Skin epidermis (tissue), 12 donors: ENCODE measurements at regions not wholly inside any gene's neighbourhood (a gene's known extent, or its start where the extent isn't known, plus 50 kb on each side); places are given as distances from the start of the nearest gene placed in this dataset.
"Not testable (repeated sequence)": the region's sequence is repeated elsewhere in the genome, so short reads cannot be mapped to it uniquely, and the experiment has no call there.

Experiments
- H3K27ac ChIP-seq, 21 experiments: fragments of 200-600 bp; sonication (generic) in 11 of 21; one replicate each; pipeline ENCODE4 v1.5.0; 2020; ENCODE audit warnings: mild to moderate bottlenecking in 3 of 21, inconsistent platforms in 2 of 21, moderate library complexity in 2 of 21
- H3K4me3 ChIP-seq, 7 experiments: fragments of 200-600 bp; sonication (generic) in 2 of 7; one replicate each; pipeline ENCODE4 v1.5.0; 2020; ENCODE audit warnings: inconsistent platforms in 2 of 7, mild to moderate bottlenecking in 2 of 7, moderate library complexity in 1 of 7

GRCh38 chr4:187335339-187335738 is 611.7 kb upstream of the FAT1 start:
- no peak overlapping the region for H3K4me3 ChIP-seq
- no peak overlapping the region for H3K27ac ChIP-seq

DNA sequence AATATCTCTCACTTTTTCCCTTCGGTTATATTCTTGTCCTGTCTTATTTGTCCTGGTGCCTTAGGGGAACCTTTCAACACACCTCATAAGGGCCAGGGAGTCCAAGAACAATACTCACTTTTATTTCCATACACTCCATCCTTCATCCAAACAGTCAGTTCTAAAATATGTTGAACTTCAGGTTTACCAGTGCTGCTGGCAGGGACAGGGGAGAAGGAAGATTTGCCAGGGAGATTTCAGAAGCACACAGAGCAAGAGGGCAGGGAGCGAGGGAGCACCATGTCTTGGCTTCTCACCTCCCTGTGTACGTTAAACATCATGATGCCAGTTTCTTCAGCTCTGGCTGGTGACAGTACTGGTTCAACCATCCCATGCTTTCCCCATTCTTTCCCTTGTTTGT is 631.1 kb upstream of the FAT1 start:
- Histone ChIP-seq H3K27ac (no peak overlapping the region), H3K4me3 (no peak overlapping the region)

DNA sequence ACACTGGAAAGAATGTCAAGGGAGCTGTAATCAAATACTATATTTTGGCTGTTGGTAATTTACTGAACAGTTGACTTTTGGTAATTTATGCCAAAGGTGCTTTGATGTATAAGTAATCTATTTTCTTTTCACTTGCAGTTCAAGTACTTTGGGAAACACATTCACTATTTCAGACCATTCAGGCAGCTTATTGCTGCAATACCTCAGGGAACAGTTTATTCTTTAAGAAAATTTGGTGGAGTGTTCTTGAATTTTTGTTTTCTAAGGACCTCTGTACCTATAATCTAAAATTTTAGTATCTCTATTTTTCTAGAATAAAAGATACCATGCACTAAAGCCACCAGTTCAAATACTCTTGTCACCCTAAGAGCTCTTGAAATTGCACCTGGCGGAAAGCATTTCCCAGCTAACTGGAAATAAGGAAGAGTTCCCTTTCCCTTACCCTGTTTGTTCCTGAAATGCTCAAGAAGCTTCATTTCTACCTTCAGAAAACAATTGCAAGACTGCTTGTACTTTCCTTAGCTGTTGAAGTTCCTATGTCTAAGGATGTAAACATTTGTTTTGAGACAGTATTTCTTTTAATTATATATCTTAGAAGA is 633.5 kb upstream of the FAT1 start:
- Histone ChIP-seq H3K27ac (no peak overlapping the region), H3K4me3 (no peak overlapping the region)

GRCh38 chr4:187357821-187358220 is 634.2 kb upstream of the FAT1 start:
- no peak overlapping the region for H3K4me3 ChIP-seq
- H3K27ac ChIP-seq, result no peak overlapping the region

DNA sequence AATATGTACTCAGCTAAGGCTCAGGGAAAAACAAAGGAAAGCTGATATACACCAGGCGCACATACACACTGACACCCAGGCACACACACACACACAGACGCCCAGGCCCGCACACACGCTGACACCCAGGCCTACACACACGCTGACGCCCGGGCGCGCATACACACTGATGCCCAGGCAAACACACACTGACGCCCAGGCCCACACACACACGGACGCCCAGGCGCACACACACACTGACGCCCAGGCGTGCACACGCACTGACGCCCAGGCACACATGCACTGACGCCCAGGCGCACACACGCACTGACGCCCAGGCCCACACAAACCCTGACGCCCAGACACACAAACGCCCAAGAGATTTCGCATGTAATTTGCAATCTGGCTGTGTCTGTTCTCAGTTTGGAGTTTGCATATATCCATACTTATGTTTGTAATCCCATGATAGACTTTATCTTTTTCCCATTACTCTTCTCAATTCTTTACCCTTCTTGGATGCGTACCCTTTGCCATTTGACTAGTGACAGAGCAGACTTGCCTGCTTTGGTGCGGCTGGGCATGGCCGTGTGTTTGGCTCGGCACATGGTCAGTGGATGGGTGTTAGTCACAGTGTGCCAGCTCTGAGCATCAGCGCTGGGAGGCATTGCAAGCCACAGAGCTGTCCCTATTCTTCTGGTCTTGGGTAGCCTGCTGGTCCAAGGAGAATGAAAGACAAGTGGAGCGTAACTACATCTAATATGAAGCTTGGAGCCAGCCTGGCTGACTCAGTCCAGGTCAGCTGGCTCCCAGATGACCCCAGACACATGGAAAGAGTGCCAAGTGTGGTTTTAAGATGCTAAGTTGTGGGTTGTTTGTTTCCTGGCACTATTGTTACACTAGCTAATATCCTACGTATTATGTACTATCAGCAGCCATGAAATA is 632.4 kb upstream of the ZFP42 start:
- Histone ChIP-seq H3K4me3 (no peak overlapping the region), H3K27ac (no peak overlapping the region)

DNA sequence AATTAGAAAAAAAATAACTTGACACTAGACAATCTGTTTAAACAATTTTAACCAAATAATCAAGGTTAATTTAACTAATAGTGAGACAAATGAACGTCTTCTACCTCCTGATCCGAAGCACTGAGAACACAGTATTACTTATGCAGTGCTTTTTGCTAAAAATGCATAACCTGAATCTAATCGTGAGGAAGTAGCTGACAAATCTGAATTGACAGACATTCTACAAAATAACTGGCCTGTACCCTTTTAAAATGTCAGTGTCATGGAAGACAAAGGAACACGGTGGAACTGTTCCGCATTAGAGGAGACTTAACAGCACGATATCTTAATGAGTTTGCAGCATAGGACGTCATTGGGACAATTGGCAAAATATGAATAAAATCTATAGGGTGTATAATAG is 631.2 kb upstream of the ZFP42 start:
- no peak overlapping the region for H3K27ac ChIP-seq
- no peak overlapping the region for H3K4me3 ChIP-seq

- H3K4me3 ChIP-seq, result no peak overlapping the region
- no peak overlapping the region for H3K27ac ChIP-seq
Observed at GRCh38 chr4:187364851-187365250, 630.7 kb upstream of the ZFP42 start.

DNA sequence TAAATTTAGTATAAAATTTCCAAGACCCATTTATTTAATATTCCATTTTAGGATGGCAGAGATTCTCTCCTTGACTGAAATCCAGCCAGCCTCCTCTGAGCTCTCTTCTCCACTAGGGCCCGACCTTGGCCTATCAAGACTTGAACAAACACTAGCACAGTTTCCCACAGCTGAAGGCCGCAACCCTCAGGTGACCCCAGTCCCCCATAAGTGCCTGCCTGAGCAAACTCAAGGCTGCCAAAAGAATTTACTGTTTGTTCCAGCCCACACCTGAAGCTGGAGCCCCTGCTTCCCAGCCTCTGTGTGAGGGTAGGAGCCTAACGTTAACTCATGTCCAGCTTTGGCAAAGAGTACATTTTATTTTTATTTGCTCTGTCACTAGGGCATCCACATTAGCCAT is 629.0 kb upstream of the ZFP42 start:
- no peak overlapping the region for H3K4me3 ChIP-seq
- H3K27ac ChIP-seq, result no peak overlapping the region

DNA sequence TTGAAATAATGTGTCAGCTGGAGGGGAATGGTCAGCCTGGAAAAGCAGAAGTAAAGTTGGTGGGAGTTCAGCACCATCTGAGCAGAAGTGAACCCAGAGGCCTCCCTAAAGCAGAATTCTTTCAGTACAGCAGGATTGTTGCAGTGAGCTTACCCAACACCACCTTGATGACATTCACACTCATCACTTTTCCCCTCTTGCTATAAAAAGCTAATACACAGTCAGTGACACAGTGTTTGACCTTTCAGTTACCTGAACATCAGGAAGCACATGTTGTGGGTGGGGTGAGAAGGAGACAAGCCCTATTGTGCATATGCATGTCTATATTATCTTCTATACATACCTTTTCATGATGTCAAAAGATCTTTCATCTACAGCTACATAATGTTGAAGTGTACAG is 624.7 kb upstream of the ZFP42 start:
- H3K27ac ChIP-seq, result no peak overlapping the region
- H3K4me3 ChIP-seq, result no peak overlapping the region

DNA sequence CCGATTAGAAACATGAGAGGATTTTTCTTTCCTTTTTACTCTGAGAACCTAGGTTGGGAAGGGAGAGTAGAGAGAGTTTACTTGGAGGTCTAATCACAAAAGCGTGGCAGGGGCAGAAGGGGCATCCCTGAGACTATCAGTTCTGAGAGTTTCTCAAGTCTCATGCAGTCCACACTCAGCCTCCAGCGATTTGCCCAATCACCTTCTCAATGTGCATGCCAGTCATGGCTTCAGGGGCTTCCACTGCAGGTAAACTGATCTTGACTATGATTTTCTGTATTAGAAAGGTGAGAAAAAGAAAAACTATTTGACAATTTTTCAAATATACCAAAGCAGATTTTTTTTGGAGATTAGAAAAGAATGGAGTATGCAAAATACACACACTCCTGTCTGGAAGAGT is 617.1 kb upstream of the ZFP42 start:
- Histone ChIP-seq H3K4me3 (no peak overlapping the region), H3K27ac (no peak overlapping the region)

- Histone ChIP-seq H3K4me3 (no peak overlapping the region), H3K27ac (no peak overlapping the region)
Observed at GRCh38 chr4:187380181-187380581, 615.4 kb upstream of the ZFP42 start.

- no peak overlapping the region for H3K27ac ChIP-seq
- H3K4me3 ChIP-seq, result no peak overlapping the region
Observed at GRCh38 chr4:187383181-187383580, 612.4 kb upstream of the ZFP42 start.

- H3K4me3 ChIP-seq, result no peak overlapping the region
- H3K27ac ChIP-seq, result no peak overlapping the region
Observed at GRCh38 chr4:187387739-187388138, 607.8 kb upstream of the ZFP42 start.

GRCh38 chr4:187389420-187389819 is 606.2 kb upstream of the ZFP42 start:
- Histone ChIP-seq H3K27ac (no peak overlapping the region), H3K4me3 (no peak overlapping the region)

DNA sequence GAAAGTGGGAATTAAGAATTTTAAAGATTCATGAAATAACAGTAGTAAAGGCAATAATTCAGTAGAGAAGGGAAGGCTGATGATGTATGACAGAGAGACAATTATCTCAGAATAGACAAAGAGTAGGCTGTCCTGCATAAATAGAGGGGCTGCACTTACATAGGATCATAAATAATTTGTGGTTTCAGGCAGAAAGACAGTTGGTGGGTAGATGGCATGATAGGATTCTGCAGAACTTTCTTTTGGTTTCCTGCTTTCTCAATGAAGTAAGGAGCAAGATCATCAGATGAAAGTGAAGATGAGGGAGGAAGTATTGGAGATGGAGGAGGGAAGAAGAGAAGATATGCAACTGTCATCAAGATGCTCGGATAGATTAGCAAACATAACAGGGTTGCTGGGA is 604.9 kb upstream of the ZFP42 start:
- Histone ChIP-seq H3K27ac (no peak overlapping the region), H3K4me3 (no peak overlapping the region)

GRCh38 chr4:187393531-187394344 is 601.8 kb upstream of the ZFP42 start:
- H3K4me3 ChIP-seq, result no peak overlapping the region
- H3K27ac ChIP-seq, result no peak overlapping the region

DNA sequence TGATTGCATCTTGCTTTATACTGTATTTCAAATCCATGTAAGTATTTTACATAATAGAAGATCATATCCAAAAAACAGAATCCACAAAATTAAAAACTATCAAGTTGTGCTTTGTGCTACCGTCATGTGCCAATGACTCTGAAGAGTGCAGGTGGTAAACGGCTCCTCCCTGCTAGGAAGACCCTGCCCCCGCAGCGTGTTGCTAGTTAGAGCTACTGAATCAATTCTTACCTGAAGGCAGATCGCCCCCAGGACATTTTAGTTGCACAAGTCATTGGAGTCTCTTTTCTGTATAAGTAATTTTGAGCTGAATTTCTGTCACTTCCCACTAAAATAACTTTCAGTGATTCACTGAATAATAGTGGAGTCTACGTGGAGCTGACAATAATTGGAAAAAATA is 599.5 kb upstream of the ZFP42 start:
- Histone ChIP-seq H3K27ac (no peak overlapping the region), H3K4me3 (no peak overlapping the region)

DNA sequence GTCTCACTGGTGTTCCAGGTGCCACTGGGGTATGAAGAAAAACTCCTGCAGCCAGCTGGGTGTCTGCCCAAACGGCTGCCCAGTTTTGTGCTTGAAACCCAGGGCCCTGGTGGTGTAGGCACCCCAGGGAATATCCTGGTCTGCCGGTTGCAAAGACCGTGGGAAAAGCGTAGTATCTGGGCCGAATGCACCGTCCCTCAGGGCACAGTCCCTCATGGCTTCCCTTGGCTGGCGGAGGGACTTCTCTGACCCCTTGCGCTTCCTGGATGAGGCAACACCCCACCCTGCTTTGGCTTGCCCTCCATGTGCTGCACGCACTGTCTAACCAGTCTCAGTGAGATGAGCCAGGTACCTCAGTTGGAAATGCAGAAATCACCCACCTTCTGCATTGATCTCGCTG is 587.1 kb upstream of the ZFP42 start:
- H3K4me3 ChIP-seq, result not testable (repeated sequence)

GRCh38 chr4:187413564-187414358 is 581.8 kb upstream of the ZFP42 start:
- H3K4me3 ChIP-seq, result no peak overlapping the region
- H3K27ac ChIP-seq, result no peak overlapping the region

More for the DNA sequence above, 587.1 kb upstream of the ZFP42 start:
- not testable (repeated sequence) for H3K27ac ChIP-seq

GRCh38 chr4:187414716-187415115 is 580.9 kb upstream of the ZFP42 start:
- no peak overlapping the region for H3K27ac ChIP-seq
- no peak overlapping the region for H3K4me3 ChIP-seq
